CD4-positive, alpha-beta T cell treated with Interleukin-12 subunit alpha and Interleukin-12 subunit beta, for 1 hour (primary cell): ENCODE measurements at regions not wholly inside any gene's neighbourhood (a gene's known extent, or its start where the extent isn't known, plus 50 kb on each side); places are given as distances from the start of the nearest gene placed in this dataset.

ENCODE experiments used
- DNase-seq: peaks from one replicate; pipeline ENCODE4 v3.0.0-alpha.2; 2020

GRCh38 chr19:31154021-31154420 lies 195.2 kb downstream of the TSHZ3 start:
- no peak for DNase-seq

- no peak for DNase-seq
Observed at GRCh38 chr19:31152906-31153305, 196.3 kb downstream of the TSHZ3 start.

- no peak for DNase-seq
Observed at GRCh38 chr19:31149441-31149941, 199.7 kb downstream of the TSHZ3 start.

- no peak for DNase-seq
Observed at GRCh38 chr19:31148671-31149070, 200.6 kb downstream of the TSHZ3 start.

GRCh38 chr19:31147234-31147633 lies 202.0 kb downstream of the TSHZ3 start:
- no peak for DNase-seq

GRCh38 chr19:31146546-31147183 lies 202.6 kb downstream of the TSHZ3 start:
- DNase-seq: no peak

GRCh38 chr19:31146015-31146414 lies 203.2 kb downstream of the TSHZ3 start:
- DNase-seq: no peak

- DNase-seq: no peak
Observed at GRCh38 chr19:31145007-31145406, 204.2 kb downstream of the TSHZ3 start.

- DNase-seq: no peak
Observed at GRCh38 chr19:31144075-31144870, 205.0 kb downstream of the TSHZ3 start.

- no peak for DNase-seq
Observed at GRCh38 chr19:31141301-31141700, 207.9 kb downstream of the TSHZ3 start.

- no peak for DNase-seq
Observed at GRCh38 chr19:31140717-31141116, 208.5 kb downstream of the TSHZ3 start.

- DNase-seq: no peak
Observed at GRCh38 chr19:31139871-31140505, 209.2 kb downstream of the TSHZ3 start.

GRCh38 chr19:31138077-31138476 lies 211.2 kb downstream of the TSHZ3 start:
- DNase-seq: no peak

GRCh38 chr19:31135841-31136240 lies 213.4 kb downstream of the TSHZ3 start:
- DNase-seq: no peak

- no peak for DNase-seq
Observed at GRCh38 chr19:31132753-31133110, 216.5 kb downstream of the TSHZ3 start.

- no peak for DNase-seq
Observed at GRCh38 chr19:31128291-31128690, 220.9 kb downstream of the TSHZ3 start.

GRCh38 chr19:31127134-31127967 lies 221.9 kb downstream of the TSHZ3 start:
- no peak for DNase-seq

- DNase-seq: no peak
Observed at GRCh38 chr19:31126236-31126635, 223.0 kb downstream of the TSHZ3 start.

- no peak for DNase-seq
Observed at GRCh38 chr19:31125071-31125470, 224.2 kb downstream of the TSHZ3 start.

- DNase-seq: no peak
Observed at GRCh38 chr19:31121501-31121900, 227.7 kb downstream of the TSHZ3 start.

- DNase-seq: no peak
Observed at GRCh38 chr19:31120952-31121351, 228.3 kb downstream of the TSHZ3 start.

- DNase-seq: no peak
Observed at GRCh38 chr19:31119951-31120690, 229.1 kb downstream of the TSHZ3 start.
